ENCODE measurements at regions not wholly inside any gene's neighbourhood (a gene's known extent, or its start where the extent isn't known, plus 50 kb on each side); places are given as distances from the start of the nearest gene placed in this dataset.

DNA sequence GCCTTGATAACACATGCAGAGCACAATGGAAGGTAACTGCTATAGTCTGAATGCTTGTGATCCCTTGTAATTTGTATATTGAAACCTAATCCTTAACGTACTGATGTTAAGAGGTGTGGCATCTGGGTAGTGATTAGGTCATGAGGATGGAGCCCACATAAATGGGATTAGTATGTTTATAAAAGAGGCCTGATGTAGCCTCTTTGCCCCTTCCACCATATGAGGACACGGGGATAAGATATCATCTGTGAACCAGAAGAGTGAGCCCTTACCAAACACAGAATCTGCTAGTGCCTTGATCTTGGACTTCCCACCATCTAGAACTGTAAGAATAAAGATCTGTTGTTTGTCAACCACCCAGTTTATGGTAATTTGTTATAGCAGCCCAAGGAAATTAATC, 1074.2 kb upstream of the INTU start (continued):
- TF ChIP-seq CREM (CRISPR knock-in tag; IDR thresholded peaks at IDR 0.05) (no peak), GTF2I (CRISPR knock-in tag; conservative IDR thresholded peaks at IDR 0.05) (no peak), HMGXB4 (CRISPR knock-in tag; IDR thresholded peaks at IDR 0.05) (no peak), MLX (CRISPR knock-in tag; IDR thresholded peaks at IDR 0.05) (no peak)
- TF ChIP-seq, protein P1, sequence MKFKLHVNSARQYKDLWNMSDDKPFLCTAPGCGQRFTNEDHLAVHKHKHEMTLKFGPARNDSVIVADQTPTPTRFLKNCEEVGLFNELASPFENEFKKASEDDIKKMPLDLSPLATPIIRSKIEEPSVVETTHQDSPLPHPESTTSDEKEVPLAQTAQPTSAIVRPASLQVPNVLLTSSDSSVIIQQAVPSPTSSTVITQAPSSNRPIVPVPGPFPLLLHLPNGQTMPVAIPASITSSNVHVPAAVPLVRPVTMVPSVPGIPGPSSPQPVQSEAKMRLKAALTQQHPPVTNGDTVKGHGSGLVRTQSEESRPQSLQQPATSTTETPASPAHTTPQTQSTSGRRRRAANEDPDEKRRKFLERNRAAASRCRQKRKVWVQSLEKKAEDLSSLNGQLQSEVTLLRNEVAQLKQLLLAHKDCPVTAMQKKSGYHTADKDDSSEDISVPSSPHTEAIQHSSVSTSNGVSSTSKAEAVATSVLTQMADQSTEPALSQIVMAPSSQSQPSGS (CRISPR knock-in tag; IDR thresholded peaks at IDR 0.05; ENCODE audit: borderline replicate concordance, low read depth), result no peak

GRCh38 chr4:126559961-126560360, 1072.8 kb upstream of the INTU start:
- no peak overlapping the region for H3K4me3 Mint-ChIP-seq
- POLR2A ChIA-PET, result no interaction called here
- H3K27me3 Mint-ChIP-seq (ENCODE audit: low read depth), result no peaks in the 10 kb centered on the region
- TF ChIP-seq FOXK1 (CRISPR knock-in tag; IDR thresholded peaks at IDR 0.05), result no peak
- TF ChIP-seq, protein P2, sequence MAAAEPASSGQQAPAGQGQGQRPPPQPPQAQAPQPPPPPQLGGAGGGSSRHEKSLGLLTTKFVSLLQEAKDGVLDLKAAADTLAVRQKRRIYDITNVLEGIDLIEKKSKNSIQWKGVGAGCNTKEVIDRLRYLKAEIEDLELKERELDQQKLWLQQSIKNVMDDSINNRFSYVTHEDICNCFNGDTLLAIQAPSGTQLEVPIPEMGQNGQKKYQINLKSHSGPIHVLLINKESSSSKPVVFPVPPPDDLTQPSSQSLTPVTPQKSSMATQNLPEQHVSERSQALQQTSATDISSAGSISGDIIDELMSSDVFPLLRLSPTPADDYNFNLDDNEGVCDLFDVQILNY (CRISPR knock-in tag; IDR thresholded peaks at IDR 0.05), result no peak
- TF ChIP-seq, protein P3, sequence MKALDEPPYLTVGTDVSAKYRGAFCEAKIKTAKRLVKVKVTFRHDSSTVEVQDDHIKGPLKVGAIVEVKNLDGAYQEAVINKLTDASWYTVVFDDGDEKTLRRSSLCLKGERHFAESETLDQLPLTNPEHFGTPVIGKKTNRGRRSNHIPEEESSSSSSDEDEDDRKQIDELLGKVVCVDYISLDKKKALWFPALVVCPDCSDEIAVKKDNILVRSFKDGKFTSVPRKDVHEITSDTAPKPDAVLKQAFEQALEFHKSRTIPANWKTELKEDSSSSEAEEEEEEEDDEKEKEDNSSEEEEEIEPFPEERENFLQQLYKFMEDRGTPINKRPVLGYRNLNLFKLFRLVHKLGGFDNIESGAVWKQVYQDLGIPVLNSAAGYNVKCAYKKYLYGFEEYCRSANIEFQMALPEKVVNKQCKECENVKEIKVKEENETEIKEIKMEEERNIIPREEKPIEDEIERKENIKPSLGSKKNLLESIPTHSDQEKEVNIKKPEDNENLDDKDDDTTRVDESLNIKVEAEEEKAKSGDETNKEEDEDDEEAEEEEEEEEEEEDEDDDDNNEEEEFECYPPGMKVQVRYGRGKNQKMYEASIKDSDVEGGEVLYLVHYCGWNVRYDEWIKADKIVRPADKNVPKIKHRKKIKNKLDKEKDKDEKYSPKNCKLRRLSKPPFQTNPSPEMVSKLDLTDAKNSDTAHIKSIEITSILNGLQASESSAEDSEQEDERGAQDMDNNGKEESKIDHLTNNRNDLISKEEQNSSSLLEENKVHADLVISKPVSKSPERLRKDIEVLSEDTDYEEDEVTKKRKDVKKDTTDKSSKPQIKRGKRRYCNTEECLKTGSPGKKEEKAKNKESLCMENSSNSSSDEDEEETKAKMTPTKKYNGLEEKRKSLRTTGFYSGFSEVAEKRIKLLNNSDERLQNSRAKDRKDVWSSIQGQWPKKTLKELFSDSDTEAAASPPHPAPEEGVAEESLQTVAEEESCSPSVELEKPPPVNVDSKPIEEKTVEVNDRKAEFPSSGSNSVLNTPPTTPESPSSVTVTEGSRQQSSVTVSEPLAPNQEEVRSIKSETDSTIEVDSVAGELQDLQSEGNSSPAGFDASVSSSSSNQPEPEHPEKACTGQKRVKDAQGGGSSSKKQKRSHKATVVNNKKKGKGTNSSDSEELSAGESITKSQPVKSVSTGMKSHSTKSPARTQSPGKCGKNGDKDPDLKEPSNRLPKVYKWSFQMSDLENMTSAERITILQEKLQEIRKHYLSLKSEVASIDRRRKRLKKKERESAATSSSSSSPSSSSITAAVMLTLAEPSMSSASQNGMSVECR (CRISPR knock-in tag; IDR thresholded peaks at IDR 0.05; ENCODE audit: borderline replicate concordance), result no peak
- TF ChIP-seq PREB (CRISPR knock-in tag; IDR thresholded peaks at IDR 0.05; ENCODE audit: borderline replicate concordance), result no peak
- no peak for TF ChIP-seq ZNF263 (CRISPR knock-in tag; IDR thresholded peaks at IDR 0.05; ENCODE audit: low read depth)
- TF ChIP-seq USF2 (CRISPR knock-in tag; IDR thresholded peaks at IDR 0.05), result no peak
- TF ChIP-seq FOXP1 (CRISPR knock-in tag; IDR thresholded peaks at IDR 0.05; ENCODE audit: borderline replicate concordance), result no peak
- no peak for TF ChIP-seq TEAD1 (CRISPR knock-in tag; IDR thresholded peaks at IDR 0.05)
- TF ChIP-seq TCF7 (CRISPR knock-in tag; IDR thresholded peaks at IDR 0.05; ENCODE audit: low read depth), result no peak
- no peak for TF ChIP-seq NFATC4 (CRISPR knock-in tag; IDR thresholded peaks at IDR 0.05)
- TF ChIP-seq NR1H2 (CRISPR knock-in tag; IDR thresholded peaks at IDR 0.05), result no peak
- no peak for TF ChIP-seq ZNF232 (CRISPR knock-in tag; IDR thresholded peaks at IDR 0.05)
- TF ChIP-seq, protein P4, sequence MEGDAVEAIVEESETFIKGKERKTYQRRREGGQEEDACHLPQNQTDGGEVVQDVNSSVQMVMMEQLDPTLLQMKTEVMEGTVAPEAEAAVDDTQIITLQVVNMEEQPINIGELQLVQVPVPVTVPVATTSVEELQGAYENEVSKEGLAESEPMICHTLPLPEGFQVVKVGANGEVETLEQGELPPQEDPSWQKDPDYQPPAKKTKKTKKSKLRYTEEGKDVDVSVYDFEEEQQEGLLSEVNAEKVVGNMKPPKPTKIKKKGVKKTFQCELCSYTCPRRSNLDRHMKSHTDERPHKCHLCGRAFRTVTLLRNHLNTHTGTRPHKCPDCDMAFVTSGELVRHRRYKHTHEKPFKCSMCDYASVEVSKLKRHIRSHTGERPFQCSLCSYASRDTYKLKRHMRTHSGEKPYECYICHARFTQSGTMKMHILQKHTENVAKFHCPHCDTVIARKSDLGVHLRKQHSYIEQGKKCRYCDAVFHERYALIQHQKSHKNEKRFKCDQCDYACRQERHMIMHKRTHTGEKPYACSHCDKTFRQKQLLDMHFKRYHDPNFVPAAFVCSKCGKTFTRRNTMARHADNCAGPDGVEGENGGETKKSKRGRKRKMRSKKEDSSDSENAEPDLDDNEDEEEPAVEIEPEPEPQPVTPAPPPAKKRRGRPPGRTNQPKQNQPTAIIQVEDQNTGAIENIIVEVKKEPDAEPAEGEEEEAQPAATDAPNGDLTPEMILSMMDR (IDR thresholded peaks at IDR 0.05), result no peak
- TF ChIP-seq ZNF396 (CRISPR knock-in tag; IDR thresholded peaks at IDR 0.05; ENCODE audit: borderline replicate concordance), result no peak
- TF ChIP-seq ETV6 (CRISPR knock-in tag; IDR thresholded peaks at IDR 0.05), result no peak
- DNase-seq (ENCODE audit: low spot score), result no peak
- CTCF ChIA-PET, result interaction anchor here (1.1 kb wide), 1 partner anchor 15 kb away, joined by 3 read pairs; no protein-coding TSS in a partner anchor
- H3K4me1 Mint-ChIP-seq, result no peaks in the 10 kb centered on the region
- no peak overlapping the region for H3K27ac Mint-ChIP-seq
- H3K9me3 Mint-ChIP-seq, result 0 out of 2 replicates have a peak, but pooled peaks cover 10% of the 10 kb centered on the region
- no peaks in the 10 kb centered on the region for H3K36me3 Mint-ChIP-seq
- no peak for ATAC-seq
